Spleen (tissue), 7 donors: ENCODE measurements at regions not wholly inside any gene's neighbourhood (a gene's known extent, or its start where the extent isn't known, plus 50 kb on each side); places are given as distances from the start of the nearest gene placed in this dataset.

Source experiments
- CTCF ChIP-seq, 11 experiments: fragments of 200-600 bp in 7 of 11; fragments of 450-650 bp in 4 of 11; sonication (generic) in 4 of 11; IDR thresholded peaks in 8 of 11; conservative IDR thresholded peaks in 3 of 11; 1 replicate in 7 of 11; 2 replicates in 4 of 11; pipeline versions ENCODE4 v1.4.0 to v1.8.0; 2016 to 2021; ENCODE audit warnings: antibody characterized with exemption in 11 of 11, inconsistent platforms in 4 of 11, mild to moderate bottlenecking in 1 of 11
- POLR2A ChIP-seq, 3 donors: fragments of 450-650 bp; IDR thresholded peaks; one replicate each; pipeline ENCODE4 v1.5.1; 2017; ENCODE audit warnings: antibody characterized with exemption in 3 of 3, mild to moderate bottlenecking in 1 of 3
- POLR2AphosphoS5 ChIP-seq, 3 donors: sonication (generic); formaldehyde crosslinking; IDR thresholded peaks; one replicate each; pipeline ENCODE4 v1.5.1; 2017; ENCODE audit warnings: antibody characterized with exemption in 3 of 3
- donor health status: DM: no; HTN: no; CAD: no; lungs with moderate emphysema.
- donor health status: DM: no; HTN: no; CAD: no.
- donor health status: DM: no; HTN: no; CAD: no.

DNA sequence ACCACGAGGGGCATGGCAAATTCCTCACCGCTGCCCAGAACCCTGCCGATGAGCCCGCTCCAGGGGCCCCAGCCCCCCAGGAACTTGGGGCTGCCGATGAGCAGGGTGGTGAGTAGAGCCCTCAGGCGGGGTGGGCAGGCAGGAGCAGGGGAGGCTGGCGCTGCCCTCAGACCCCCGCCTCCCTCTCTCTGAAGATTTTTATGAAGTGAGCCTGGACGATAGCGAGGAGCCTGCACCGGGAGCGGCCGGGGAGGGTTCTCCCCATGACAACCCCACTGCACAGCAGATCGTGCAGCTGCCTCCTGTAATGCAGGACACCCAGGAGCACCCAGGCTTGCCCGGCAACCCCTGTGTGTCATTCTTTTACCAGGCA is 56.7 kb upstream of the UBE2Q2 start:
- TF ChIP-seq CTCF (IDR thresholded peaks at IDR 0.05 in 8 of 11, conservative IDR thresholded peaks at IDR 0.05 in 3 of 11): no peak
- TF ChIP-seq POLR2A (IDR thresholded peaks at IDR 0.05): no peak
- TF ChIP-seq POLR2AphosphoS5 (IDR thresholded peaks at IDR 0.05): no peak
